ENCODE measurements at regions not wholly inside any gene's neighbourhood (a gene's known extent, or its start where the extent isn't known, plus 50 kb on each side); places are given as distances from the start of the nearest gene placed in this dataset.

DNA sequence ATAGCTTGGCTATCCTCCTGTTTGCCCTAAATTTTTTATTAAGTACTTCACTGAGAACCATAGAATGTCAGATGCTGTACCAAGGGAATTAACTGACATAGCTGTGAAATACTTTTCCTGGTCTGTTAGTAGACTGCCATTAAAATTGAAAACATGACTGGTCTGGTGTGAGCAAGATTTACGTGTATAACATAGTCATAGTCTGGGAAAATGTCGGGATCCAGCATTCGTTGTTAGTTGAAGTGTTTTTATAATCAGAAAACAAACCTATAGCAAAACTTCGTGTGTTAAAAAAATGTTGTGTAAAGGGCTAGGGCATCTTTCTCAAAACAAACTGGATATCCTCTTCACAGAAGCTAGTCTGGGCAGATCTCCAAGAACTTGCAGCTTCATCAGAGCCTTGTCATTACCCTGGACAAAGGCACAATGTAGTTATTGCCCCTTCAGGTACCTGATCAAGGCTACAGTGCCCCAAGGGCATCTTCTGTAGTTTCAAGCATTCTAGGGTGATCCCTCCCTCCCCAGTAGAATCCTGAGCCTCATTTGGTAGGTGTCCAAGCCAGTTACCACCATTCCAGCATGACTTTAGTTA, 454.2 kb upstream of the SGCD start:
- no peak for DNase-seq

DNA sequence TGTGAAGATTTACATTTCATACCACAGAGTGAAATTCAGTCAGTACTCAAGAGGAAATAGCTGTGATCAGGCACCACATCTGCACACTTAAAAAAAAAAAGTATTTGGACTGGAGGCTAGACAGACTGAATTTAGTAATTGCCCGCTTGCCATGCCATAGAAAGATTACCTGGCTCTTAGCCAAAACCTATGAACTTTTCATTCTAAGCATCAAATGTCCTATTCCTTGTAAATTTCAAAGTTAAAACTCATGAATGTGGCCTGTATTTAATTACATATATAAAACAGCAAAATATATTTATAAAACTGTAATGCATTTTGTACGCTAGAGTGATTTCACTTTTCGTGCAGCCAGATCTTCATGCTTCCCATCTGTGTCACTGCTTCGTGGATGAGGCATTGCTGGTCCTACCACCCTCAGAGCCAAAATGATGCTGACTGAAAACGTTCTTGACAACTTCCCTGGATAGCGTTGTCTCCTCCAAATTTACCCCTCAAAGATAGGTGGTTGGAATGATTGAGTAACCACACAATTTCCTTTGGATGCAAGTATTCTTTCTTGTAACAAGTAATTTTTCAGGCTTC, 447.9 kb upstream of the SGCD start:
- DNase-seq: no peak

DNA sequence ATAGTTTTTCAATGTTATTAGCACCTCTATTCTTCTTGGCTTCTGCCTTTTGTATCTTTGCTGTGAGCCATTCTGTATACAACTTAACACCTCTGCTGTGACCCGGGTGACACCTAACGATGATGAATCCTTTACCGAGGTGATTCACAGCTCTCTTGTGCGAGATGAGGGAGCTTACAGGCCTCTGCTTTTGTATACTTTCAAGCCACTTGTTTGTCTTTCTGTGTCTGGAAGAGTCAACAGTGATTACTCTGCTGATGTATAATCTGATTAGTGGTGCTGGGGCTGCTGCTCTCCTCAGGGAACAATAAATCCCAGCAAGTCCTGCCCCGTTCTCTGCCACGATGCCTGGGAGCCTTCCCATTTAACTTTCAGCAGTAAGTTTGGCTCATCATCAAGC, 442.9 kb upstream of the SGCD start:
- peak in 1 of 2 experiments; percentile 14 for DNase-seq

DNA sequence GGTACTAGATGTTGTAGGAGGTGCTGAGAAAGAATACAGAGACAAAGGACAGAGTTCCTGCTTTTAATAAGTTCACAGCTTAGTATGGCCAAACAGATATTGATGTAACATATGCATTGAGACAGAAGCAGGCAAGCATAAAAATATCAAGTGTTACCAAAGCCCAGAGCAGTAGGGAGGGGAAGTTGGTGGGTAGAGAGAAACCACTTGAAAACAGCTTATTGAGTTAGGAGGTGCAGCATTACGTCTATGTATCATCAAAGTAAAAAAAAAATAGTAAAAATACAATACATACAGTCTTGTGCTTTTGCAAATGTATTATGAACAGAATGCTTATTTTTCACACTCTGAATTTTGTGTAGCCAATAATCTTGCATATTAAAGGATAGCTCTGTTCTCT, 441.8 kb upstream of the SGCD start:
- DNase-seq: no peak

DNA sequence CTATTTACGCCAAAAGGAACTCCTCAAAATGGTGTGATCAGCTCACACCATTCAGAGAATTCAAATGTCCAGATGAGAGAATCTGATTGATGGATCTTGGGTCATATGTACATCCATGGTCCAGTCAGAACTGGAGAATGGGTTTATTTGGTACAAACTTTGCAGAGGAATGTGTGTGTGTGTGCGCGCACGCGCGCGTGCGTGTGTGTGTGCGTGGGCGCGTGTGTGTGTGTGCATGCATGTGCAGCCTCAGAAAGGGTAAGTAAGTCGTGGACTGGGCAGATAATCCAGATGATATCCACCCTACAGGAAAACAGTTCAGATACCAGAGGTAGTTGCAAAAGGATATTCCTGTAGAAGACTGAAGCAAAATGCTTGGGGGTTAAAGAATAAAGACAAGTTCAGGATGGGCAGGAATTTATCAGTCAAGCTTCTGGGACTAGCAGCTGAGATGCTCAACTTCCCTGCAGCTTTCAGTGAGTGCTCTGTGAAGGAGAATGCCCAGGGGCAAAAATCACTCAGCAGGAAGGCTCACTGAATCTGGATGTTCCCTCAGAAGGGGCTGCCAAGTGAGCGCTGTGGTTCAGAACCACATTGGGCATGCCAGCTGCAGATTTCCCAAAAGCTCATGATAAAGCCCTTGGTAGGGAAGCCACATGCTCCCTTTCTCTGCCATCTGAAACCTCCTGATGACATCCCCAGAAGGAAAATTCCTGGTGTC, 440.5 kb upstream of the SGCD start:
- no peak for DNase-seq

DNA sequence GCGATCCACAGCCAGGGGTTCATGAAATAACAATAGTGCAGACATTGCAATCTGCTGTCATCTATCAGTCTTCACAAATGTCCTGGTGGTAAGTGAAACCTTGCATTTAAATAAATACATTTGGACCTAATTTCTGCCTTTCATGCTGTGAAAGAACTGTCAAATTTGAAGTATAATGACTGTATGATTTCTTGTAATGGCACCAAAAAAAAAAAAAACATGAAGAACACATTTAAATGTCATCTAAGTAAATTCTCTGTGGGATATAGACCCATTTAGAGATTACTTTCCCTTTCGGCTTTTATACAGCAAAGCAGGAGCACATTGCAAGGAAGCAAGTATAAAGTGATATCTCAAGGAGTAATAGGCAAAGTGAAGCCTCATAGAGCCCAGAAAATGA, 431.5 kb upstream of the SGCD start:
- no peak for DNase-seq

- DNase-seq: no peak
Observed at GRCh38 chr5:155897761-155898160, 429.2 kb upstream of the SGCD start.

GRCh38 chr5:155898284-155898683, 428.7 kb upstream of the SGCD start:
- no peak for DNase-seq

- no peak for DNase-seq
Observed at GRCh38 chr5:155903791-155904190, 423.2 kb upstream of the SGCD start.

DNA sequence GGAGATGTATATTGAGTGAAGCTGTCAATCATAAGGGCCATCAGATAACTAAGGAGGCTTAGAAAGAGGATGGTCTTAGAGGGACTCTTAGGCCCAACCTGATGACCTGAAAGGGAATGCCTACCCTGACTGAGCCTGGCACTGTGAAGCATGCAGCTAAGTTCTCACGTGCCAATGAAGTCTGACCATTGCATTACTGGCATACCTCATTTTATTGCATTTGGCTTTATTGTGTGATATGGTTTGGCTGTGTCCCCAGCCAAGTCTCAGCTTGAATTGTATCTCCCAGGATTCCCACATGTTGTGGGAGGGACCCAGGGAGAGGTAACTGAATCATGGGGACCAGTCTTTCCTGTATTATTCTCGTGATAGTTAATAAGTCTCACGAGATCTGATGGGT, 421.6 kb upstream of the SGCD start:
- DNase-seq: no peak

DNA sequence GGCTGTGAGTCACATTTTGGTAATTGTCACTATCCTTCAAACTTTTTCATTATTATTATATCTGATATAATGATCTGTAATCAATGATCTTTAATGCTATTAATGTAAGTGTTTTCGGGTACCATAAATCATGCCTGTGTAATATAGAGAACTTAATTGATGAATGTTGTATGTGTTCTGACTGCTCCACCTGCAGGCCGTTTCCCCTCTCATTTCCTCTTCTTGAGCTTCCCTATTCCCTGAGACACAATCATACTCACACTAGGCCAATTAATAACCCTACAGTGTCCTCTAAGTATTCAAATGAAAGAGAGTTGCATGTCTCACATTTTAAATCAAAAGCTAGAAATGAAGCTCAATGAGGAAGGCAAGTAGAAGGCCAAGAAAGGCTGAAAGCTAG, 420.9 kb upstream of the SGCD start:
- no peak for DNase-seq

GRCh38 chr5:155908543-155908942, 418.4 kb upstream of the SGCD start:
- no peak for DNase-seq

- no peak for DNase-seq
Observed at GRCh38 chr5:155912291-155912690, 414.7 kb upstream of the SGCD start.

DNA sequence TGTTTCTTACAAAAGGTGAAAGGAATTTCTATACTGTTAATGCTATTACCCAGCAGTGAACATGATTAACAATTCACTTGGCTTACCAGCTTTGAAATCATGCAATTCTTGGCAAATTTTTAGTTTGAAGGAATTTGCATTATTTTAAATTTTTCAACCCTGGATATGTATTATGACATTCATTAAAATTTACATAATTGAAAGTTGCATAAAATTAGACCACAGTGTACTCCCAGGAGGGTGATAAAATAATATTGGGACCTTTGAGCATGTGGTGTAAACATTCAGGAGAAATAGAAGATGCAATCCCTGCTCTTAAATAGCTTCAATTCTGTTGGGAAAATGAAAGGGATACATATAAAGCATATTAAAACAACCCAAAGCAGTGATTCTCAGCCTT, 412.2 kb upstream of the SGCD start:
- DNase-seq: no peak

DNA sequence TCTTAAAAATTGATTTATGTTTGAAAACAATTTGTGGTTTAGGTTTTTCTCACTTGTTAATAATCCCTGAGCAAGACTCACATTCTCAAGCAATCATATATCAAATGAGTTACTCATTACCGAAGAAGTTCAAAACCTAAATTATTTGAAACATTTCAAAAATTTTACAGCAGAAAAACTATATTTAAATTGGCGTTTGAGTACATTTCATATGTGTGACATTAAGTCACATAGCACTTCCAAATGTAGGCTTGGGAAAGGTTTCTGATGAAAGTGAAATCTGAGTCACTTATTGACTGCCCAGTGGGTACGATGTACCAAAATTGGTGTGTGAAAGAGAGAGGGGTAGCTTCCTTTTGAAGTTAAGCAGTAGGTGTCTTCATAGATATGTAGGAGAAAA, 411.4 kb upstream of the SGCD start:
- no peak for DNase-seq

DNA sequence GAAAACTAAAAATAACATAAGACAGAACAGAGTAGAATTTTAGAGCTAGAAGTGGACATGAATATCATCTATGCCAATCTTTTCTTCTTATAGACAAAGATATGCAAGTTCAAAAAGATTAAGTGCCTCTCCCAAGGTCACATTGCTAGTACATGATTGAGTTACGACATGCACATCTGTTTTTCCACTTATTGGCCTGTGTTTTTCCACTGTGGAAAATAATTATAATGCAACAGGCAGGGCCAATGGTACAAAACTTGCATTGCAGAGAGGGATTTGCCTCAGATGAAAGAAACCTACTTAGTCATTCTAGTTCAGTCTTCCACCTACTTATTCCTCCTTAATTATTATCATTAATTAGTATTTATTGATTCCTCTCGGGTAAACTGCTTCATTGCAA, 407.8 kb upstream of the SGCD start:
- no peak for DNase-seq

GRCh38 chr5:155919725-155920124, 407.2 kb upstream of the SGCD start:
- DNase-seq: no peak

DNA sequence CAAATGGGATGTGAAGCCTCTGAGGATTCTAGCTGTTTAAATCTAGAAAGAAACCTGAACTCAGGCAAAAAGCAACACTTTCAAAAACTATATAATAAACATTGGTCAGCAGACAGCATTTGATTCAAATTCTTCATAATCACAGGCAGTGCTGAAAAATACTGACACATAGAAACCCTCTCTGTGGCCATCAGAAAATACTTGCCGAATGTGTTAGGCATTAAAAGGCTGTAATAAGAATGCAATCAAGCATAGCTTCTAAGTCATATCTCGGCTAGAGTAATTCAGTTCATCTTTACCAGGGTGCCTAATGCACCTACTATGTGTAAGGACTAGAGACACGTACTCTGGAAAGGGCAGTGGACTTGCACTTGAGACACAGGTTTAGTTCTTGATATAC, 405.3 kb upstream of the SGCD start:
- DNase-seq: no peak

DNA sequence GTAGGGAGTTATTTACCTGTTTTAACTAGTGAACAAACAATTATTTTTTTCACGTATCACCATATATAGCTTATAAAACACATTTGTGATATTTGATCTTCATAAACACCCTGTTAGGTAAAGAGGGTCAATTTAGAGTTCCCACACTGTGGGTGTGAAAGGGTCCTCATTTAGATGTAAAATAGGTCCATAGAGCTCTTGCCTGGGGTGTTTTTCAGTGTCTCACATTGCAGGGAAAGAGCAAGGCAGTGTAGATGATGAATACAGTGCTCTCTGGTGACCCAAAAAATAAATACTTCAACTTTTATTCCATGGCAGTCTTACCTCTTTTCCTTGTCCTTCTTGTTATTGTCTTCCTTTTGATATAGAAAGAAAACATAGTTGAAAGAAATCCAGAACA, 403.2 kb upstream of the SGCD start:
- no peak for DNase-seq

DNA sequence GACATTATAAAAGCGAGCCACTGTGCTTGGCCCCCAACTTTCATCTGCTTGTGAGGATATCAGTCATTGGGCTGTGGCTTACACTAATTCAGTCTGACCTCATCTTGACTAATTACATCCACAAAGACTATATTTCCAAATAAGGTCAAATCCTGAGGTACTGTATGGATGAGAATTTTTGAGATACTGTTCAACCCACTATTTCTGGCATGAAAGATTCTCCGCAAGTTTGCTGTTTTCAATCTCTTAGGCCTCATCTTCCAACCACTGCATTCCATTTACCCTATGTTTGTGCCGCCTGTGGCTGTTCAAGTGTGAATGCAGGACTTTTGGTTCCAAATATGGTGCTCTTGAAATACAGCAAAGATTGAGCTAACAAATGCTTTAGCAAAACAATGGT, 400.9 kb upstream of the SGCD start:
- DNase-seq: no peak

GRCh38 chr5:155926766-155927165, 400.2 kb upstream of the SGCD start:
- no peak for DNase-seq

DNA sequence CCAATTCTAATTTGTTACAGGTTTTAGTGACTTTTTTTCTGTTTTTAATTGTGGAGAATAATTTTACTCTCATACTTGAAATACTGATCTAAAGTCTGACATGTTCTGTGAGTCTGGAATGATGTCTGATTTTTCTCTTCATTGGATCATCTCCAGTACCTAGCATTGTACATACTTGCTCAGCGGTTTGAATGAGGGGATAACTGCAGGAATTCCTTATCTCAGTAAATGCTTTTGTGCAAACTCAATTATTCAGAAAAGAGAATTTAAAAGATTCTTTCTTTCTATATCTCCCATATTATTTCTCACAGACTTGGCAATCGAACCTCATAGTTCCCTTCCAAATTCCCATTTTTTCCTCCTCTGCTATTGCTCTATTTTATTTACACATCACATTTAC, 397.9 kb upstream of the SGCD start:
- no peak for DNase-seq

- DNase-seq: no peak
Observed at GRCh38 chr5:155934964-155935363, 392.0 kb upstream of the SGCD start.

DNA sequence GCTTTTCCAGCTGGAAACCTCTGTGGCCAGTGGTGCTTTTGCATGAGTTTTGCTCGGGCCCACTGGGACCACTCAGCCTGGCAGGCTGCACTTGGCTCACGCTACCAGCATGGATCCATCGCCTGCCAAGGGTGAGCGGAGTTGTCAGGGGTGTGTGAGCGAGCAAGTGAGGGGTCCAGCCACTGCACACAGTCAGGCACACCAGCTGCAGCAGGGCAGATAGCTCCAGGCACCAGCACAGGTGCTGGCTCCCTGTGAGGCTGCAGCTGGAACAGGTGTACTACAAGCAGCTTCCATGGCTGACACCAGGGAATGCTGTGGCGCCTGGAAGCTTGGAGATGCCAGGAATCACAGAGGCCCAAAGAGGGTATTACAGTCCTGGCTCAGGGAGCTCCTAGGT, 391.2 kb upstream of the SGCD start:
- no peak for DNase-seq
